Activated naive CD4-positive, alpha-beta T cell treated with Interleukin-2 at 50 U/mL for 16 hours (primary cell): ENCODE measurements at regions not wholly inside any gene's neighbourhood (a gene's known extent, or its start where the extent isn't known, plus 50 kb on each side); places are given as distances from the start of the nearest gene placed in this dataset.
"Not testable (repeated sequence)": the region's sequence is repeated elsewhere in the genome, so short reads cannot be mapped to it uniquely, and the experiment has no call there.

Source experiments
- DNase-seq: peaks from one replicate; pipeline ENCODE4 v3.0.0-alpha.2; 2020

DNA sequence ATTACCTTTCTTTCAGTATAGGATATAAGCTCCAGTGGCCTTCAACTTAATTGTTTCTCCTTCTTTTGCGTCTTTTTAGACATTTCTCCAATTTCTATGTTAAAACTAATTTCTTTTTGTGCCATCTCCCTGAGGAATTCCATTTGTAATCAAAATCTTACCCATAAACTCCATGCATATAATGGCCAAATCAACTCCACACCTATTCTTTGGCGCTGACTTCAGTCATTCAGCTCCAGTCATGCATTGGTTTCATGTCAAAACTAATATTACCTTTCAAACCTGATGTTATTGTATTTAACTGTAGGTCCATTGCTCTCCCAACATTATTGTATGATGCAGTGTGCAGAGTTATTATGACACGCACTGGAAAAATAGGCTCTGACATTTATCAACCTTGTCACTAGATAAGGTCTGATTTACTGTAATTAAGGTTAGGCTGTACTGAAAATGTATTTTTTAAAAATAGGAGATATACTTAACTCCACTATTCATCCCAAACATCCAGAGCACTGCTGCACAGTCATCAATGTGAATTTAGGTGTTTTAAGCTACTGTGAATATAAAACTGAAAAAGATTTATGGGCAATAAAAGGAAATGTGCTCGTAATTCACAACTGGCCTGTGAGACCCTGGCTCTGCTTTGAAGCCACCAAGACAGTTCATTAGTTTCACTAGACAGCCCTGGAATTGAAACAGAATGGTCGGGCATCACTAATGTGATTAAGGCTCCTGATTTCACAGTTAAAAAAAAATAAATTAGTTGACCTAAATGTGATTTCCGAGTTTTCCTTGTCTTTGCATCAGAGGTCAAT lies 180.6 kb upstream of the GRIA4 start:
- no peak for DNase-seq

DNA sequence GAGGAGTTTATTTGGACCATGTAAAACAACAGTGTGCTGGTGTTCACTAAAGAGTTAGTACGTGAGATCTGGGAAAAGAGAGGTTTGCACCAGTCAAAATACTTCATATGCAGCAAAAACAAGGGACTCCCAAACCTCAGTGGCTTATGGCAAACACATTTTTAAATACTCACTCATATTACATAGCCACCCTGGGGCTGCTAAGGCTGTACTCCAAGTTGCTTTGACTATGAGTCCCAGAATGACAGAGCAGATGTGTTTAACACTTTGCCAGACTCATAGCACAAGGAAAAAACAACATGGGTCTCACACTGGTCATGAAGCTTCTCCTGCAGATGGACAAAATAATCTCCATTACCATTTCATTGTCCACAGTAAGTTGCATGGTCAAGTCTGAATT lies 202.8 kb upstream of the GRIA4 start:
- DNase-seq, result no peak

DNA sequence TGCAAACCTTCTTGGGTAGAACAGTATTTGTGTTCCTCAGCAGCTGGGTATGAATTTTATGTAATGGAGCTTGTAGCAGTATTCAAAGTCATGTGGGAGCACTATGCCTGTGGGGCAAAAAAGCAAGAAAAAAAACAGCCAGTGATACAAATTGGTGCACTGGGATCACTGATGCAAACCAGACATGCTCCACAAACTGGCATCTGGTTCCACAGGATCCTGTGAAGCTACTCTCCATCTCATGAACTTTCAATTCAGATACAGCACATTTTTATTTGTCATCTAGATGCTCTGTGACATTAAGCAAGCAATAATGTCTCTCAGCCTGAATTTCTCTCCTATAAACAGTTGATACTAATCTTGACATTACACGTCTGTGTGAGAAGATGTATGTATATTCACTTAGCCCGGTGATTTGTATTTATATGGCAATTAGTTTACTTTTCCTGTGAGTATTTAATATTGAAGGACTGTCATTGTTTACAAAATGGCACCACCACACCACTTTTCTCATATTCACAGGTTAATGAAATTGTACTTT lies 208.5 kb upstream of the GRIA4 start:
- no peak for DNase-seq

DNA sequence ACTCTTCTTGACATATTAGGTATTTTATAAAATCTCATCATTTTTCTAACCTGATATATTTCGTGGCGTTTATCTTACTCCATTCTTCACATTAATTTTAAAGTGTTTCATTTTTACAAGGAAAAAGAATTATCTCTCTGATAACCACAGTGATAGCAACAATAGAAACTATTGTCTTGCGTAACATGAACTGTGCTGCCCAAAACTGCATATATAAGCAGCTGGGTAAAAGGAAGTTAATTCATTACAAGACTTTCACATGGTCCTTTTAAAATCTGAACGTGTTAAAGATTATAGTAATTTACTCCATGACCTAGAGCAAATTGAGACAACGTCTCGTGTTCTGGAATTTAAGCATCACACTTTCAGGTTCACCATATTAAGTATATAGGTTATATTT lies 210.4 kb upstream of the GRIA4 start:
- DNase-seq, result no peak

DNA sequence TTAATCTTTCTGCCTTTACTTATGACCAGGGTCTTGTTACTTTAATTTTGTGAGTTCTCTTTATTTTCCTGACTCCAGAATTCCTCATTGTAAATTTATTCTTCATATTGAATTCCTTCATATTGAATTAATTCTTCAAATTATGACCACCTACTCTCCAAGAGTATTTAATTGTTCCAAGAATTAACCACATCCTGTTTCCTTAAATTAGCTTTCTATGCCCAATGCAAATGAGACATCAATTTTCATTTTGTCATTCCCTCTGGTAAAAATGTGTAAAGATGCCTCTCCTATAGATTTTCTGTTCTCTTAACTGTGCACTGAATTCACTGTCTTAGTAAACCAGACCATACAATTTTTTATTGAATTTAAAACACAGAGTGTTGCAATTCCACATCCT lies 211.2 kb upstream of the GRIA4 start:
- no peak for DNase-seq

DNA sequence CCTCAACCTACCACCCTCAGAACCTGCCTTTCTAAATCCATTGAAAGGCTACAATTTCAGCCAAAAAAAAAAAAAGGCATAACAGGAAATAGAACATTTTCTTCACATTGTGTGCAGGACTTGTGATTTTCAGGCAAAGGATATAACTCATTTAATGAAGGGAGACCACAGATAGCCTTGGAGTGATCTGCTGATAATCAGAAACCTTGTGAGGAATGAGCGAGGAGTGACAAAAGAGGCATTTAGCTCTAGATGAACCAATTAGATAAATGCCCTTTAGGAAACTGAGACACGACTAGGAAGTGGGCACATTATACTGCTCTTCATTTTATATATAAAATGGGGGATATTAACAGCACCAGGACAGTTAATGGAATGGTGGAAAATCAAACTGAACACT lies 216.5 kb upstream of the GRIA4 start:
- no peak for DNase-seq

DNA sequence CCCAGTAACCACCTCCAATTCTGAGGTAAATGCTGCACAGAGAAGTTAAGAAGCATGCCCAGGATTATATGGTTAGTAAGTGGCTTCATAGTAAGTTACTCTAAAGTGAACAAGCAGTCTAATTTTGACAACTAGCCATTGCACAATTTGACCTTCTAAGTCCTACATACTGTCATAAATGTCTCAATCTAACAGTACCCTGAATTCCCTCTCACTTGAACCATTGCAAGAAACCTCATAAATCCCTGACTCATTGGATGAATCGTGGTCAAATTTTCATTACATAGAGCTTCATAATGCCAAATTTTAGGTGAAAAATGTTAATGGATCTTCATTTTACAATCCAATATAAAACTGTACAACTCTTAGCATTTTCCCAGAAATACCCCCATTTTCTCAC lies 217.3 kb upstream of the GRIA4 start:
- DNase-seq, result no peak

DNA sequence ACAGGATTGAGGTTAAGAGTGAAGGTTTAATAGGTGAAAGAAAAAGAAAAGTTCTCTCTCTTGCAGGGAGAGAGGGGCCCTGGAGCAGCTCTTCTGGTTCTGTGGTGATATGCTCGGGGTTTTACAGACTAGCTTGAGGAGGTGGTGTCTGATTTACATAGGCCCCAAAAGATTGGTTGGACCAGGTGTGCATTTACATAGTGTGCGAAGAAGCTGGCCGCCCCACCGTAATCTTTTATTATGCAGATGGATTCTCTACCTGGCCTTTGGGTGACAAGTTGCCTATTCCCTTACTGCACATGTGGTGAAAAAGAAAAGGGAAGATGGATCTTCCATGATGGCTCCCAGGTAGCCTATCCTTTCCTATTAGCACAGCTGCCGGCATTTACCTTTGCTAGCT lies 219.9 kb upstream of the GRIA4 start:
- no peak for DNase-seq

DNA sequence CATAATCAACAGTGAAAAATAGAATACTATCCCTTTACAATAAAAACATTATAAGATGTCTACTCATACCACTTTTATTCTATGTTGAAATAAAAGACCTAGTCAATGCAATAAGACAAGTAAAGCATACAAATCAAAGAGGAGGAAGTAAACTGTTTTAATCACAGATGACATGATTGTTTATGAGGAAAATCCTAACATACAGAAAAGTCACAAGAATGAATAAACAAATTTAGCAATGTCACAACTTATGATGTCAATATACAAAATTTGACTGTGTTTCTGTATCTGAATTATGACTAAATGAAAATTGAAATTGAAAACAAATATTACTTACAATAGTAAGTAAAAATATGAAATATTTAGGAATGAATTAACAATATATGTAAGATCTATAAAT lies 221.9 kb upstream of the GRIA4 start:
- DNase-seq, result no peak

DNA sequence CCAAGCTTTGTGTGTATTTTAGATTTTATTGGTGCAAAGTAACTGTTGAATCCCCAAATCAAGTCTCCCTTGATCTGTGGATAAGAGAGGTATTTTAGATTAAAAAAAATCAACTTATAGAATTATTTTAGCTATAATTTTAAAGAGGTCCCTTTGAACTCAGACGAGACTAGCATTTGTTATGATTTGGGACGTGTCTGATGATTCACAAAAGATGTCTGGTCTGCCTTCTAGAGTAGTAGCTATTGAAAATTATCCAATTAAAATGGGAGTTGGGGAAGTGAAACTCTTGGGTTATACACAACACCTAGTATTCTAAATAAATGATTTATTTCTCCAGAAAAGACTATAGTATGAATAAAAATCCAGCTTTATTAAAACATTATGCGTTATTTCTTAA lies 227.9 kb upstream of the GRIA4 start:
- DNase-seq, result no peak

DNA sequence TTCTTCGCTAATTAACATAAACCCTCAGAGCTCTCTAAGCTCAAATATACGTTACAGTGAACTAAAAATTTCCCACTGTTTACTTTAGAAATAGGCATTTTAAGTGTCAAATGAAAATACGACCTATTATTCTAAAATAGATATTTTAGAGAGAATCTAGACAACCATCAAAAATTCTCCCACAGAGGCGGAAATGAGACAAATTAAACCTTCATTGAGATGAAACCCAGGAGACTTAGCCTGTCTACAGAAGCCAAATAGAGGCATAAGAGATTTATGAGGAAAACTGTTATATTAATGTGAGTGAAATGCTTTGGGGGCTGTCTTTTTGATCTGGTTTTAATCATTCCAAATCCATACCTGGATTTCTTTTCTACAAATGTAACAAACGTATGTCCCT lies 232.0 kb upstream of the GRIA4 start:
- no peak for DNase-seq

DNA sequence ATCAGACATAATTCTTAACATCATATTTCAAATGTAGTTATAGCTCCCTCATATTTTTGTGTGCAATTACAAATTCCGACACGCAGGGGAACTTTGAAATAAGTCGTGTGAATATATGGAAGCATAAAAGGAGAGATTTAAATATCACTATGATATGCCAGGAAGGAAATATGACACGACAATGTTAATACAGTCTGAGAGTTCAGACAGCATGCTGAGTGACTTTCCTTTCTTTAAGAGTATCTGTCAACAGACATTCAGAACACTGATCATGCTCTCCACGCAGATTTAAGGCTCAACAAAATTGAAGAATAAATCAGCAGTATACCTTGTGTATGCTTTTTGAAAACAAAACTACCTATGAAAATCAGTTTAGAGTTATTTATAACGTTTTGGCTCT lies 232.6 kb upstream of the CARD18 start:
- no peak for DNase-seq

DNA sequence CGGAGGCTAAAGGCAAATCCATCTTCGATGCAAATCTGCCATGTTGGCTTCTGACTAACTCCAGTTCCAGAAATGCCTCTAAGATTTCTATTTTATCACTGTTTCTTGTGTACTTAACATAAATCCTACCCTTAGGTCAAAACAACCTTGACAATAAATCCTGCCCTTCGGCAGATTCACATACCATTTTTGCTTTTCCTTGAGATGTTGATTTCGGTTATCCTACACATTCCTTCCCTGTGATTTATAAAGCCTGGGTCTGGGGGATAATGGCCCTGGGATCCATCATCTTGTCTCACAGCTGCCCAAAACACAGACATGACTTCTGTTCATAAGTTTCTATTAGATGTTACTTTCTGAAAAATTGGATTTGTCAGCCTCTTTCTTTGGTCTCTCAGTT lies 231.7 kb upstream of the CARD18 start:
- no peak for DNase-seq

DNA sequence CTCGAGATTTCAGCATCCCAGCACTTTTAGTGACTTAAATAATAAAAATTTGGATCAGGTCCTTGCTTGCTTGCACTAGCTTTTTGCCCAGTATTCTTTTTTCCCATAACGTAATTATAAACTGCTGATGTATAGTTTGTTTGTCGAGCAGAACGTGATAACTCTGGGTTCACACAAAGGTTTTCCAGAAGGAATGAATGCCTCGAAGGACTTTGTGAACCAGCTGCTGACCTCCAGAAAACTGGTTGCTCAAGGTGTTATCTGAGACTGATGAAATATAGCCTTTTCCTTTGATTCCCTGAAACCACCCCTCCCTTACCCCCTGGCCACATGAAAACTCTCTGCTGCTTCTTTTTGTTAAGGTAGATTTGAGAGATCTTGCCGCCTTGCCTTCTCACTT lies 229.1 kb upstream of the CARD18 start:
- DNase-seq, result no peak

DNA sequence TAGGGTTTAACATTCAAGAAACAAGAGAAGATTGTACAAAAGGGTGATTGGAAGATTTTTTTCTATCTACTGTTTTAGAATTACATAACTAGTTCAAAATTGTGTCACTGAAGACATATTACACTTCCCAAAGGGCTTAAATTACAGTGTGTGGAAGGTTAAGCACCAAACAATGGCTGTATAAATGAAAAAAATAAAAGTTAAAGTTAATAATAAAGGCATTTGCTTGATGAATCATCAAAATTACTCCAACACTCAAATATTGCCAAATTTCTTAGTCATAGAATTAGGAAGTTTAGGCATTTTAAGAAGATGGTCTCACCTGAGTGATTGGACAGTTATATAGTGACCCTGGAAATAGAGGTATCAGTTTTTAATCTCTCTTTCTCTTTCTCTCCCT lies 227.6 kb upstream of the CARD18 start:
- DNase-seq, result no peak

DNA sequence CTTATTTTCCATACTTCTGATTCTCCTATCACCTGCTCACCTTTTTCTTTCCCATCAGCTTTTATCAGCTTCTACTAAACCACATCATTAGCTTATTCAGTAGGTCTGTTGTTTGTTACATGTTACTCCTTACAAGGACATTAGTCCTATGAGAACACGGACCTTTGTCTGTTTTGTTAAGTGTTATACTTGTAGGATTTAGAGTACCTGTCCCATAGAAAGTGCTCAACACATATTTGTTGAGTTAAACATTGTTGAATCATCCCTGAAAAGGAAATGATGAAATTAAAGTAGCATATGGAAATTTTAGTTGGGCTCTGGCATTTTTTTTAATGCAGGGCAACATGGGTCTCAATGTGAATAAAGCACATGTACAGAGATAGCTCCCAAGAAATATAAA lies 222.1 kb upstream of the CARD18 start:
- DNase-seq, result no peak

DNA sequence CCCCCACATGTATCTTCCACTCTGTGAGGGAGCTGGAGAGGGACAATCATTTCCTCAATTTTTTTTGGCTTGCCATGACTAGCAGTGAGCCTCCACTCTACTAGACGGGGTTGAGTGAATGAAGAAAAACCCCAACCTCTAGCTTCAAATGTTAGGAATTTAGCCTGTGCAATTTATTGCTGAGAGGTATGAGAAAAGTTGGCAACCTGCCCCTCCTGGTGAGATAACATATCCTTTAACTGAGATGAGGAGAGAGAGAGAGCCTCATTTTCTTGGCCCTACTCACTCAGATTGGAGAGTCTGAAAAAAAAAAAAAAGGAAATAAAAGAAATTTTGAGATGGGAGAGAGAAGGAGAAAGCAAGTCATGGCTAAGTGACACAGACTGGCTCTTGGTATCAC lies 218.2 kb upstream of the CARD18 start:
- no peak for DNase-seq

DNA sequence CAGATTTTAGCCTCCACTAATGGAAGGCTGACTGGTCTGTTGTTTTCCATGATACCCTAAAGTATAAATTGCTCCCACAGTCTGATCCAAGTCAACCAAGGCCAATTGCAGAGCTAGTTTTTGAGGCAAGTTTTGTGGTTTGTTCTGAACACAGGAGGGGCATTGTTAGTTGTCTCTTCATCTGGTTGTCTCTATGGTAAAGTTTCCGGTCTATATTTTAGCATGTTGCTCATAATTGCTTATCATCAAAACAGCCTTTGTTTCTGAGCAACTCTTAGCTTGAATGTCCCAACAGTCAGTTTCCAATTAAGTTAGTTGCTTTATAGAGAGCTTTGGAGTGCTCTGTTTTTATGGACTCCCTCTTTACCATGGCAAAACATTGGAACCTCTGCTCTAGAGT lies 217.6 kb upstream of the CARD18 start:
- no peak for DNase-seq

DNA sequence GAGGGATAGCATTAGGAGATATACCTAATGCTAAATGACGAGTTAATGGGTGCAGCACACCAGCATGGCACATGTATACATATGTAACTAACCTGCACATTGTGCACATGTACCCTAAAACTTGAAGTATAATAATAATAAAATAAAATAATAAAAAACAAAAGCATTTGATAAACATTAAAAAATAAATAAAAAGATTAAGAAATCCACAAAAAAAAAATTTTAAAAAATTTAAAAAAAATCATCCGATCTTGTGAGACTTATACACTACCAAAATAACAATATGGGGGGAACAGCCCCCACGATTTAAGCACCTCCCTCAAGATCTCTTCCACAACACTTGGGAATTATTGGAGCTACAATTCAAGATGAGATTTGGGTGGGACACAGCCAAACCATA lies 210.3 kb upstream of the CARD18 start:
- not testable (repeated sequence) for DNase-seq

DNA sequence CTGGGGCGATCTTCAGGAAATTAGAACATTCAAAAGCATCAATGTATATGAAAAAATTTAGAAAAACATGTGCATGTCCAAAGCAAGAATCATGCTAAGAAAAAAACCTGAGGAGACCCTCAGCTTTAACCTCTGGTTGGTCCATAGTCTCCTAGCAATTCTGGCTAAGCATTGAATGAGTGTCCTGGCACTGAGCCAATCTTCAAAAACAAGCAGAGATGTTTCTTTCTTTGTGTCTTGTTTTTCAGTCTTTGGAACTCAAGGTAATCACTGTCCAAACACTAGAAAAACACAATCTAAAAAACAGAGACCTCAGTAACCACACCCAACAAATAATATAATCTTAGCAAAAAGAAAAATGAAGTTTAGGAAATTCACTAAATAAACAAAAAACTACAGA lies 205.4 kb upstream of the CARD18 start:
- DNase-seq, result no peak

DNA sequence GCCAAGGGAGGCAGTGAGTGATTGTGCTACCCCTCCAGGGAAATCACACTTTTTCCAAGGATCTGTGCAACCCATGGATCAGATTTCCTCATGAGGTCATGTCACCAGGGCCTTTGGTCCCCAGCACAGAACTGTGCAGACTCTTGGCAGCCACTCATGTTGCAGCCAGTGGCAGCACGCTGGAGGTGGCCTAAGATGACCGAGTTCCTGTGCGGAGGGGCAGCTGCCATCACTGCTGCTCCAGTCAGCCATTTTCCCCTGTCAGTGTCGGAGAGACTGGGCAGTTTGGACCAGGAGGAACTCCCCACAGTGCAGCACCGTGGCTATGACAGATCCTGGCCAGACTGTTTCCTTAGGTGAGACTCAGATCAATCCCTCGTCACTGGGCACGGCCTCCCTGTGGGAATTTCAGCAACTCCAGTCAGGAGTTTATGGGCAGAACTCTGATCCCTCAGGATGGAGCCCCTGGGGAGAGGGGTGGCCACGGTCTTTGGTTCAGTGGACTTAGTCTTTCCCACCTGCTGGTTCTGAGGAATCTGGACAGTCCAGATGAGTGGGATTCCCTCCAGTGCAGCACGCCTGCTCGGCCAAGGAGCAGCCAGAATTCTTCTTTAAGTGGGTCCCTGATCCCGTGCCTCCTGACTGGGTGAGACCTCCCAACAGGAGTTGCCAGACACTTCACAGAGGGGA lies 194.6 kb upstream of the CARD18 start:
- DNase-seq, result no peak

DNA sequence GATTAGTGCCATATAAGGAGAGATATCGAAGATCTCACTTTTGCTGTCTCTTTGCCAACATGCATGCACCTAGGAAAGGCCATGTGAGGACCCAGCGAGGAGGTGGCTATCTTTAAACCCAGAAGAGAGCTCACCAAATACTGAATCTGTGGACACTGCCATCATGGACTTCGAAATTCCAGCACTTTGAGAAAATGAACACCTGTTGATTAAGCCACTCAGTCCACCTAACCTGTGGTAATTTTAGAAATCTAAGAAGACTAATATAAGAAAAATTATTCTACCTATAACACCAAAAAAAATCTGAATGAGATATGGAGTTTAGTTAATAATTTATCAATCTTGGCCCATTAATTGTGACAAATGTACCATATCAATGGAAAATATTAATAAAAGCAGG lies 193.6 kb upstream of the CARD18 start:
- DNase-seq, result no peak

DNA sequence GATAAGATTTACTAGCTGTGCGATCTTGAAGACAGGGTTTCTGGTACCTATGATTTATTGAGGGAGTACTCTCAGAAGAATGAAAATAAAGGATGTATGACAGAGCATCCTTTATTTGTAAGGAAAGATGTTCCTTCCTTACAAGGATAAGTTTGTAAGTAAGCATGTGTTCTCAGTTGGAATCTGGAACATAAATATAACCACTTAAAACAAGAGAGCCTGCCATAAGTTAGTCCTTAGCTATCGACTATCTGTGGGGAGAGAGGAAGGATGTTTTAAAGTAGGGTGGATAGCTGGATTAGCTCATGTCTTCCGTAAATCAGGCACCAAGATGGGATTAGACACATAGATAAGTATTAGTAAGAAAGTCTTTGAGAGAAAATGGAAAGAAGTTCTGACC lies 192.6 kb upstream of the CARD18 start:
- no peak for DNase-seq

DNA sequence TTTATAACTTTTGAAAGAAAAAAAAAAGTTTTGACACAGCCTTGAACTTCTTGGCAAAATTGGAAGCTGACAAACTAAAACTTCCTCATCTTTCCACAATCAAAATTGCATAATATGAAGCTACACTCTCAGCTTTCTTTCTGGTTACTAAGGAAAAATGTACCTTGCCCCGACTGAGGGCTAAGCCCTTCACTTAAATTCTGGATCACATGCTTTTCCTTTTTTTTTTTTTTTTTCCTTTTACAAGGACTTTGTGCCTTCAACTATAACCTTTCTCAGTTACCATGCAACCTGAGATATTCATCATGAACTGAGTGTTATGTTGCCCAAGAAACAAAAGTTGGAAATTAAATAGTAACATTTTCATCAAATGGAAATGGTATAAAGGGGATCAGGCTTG lies 188.5 kb upstream of the CARD18 start:
- DNase-seq, result no peak

DNA sequence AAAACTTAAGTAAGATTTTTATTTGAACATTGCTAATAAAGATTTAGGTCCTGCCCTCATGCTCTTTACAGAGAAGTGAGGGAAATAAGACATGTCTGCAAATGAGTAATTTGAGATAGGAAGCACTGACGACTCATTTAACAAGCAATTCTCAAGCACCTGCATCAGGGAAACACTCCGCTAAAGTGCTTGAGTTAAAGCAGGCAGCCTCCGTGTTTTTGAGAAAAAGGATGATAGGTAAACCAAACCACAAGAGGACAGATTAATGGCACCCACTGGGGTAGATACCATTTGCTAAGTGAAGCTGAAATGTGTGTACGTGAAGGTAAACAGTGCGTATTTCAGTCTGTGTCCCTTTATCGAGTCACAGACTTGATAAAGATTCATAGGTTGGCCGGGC lies 184.6 kb upstream of the CARD18 start:
- no peak for DNase-seq
